GM18870 (cell line): ENCODE measurements at regions not wholly inside any gene's neighbourhood (a gene's known extent, or its start where the extent isn't known, plus 50 kb on each side); places are given as distances from the start of the nearest gene placed in this dataset.

ENCODE experiments used
- ATAC-seq: cut with Tn5 transposase; IDR thresholded peaks from one replicate; pipeline ENCODE4 v1.9.1; 2021; ENCODE audit warnings: moderate library complexity; ENCODE audit not compliant: unreplicated experiment

DNA sequence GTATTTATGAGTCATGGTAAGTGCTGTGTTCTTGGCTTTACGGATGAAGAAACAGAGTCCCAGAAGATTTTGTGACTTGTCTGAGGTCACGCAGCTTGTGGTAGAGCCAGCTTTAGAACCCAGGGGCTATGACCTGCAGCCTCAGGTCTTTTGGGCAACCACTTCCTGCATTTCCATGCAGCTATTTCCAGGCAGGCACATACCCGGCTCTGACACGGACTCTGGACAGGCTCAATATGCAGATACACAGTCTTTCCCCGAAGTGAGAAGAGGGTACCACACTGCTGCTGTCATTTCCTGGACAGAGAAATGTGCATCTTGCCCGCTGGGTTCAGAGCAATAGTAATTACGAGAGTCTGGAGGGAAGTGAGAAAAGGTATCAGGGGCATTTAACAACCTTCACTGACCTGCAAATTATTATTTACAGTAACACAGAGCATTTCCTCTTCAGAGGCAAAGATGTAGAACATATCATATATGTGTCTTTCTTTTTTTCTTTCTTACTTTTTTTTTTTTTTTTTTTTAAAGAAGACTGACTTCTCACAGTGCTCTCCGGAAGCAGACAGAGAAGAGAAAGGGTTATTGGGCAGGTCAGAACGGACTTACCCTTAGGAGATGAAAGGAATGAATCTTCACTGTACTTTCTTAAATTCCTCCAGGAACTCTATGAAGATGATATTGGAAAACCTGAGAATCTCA is 185.1 kb downstream of the CLIC5 start:
- peak; percentile 95 for ATAC-seq

DNA sequence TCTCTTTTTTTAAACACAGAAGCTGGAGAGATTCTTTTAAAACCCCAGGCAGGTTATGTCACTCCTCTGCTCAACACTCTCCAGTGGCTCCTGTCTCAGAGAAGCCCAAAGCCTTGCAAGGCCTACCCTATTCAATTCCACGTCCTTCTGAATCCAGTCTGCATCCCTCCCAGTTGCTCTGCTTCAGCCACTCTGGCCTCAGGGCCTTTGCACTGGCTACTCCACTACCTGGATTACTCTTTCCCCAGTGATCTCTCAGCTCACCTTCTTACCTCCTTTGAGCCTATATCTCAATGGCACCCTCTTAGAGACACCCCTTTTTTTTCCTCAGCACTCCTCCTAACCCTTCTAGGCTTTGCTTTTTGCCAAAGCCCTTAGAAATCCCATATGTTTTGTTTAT is 185.8 kb downstream of the CLIC5 start:
- ATAC-seq = no peak

DNA sequence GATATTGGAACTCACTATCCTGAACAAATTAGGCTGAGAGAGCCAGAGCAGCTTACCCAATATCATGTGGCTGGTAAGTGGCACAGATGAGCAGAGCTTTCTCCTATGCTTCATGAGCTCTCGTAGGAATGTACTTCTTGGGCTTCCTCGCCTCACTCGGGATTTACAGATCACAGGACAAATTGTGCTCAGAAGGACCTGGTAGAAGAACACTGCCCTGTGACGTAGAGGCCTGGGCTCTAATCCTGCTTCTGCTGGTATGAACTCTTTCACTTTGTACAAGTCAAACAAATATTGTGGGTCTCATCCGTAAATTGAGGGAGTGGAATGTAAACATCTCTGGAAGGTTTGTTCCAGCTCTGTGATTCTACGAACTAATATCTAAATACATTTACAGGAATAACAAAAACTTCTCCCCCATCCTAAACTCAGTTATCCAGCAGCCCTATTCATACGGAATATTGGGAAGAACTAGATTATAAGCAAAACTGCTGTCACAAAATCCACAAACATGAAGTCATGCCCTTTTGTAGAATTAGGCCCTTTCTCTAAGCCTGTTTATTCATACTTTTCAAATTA is 187.6 kb downstream of the CLIC5 start:
- ATAC-seq = no peak

DNA sequence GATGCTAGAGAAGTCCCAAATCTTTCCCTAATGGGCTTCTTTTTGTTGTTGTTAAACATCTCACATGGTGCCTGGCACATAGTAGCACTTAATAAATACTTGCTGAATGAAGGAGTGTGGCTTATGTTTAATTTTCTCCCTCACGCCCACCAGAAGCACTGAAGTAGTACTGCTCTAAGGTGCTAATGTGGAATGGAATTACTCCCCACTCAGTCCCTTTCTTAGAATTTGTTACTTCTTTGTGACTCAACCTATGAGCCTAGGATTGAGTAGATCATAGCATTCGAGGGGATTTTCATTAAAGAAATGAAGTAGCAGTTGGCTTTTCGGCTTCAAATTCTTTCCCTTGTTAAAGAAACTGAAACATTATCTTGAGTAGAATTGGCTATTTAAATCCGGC is 192.8 kb downstream of the CLIC5 start:
- no peak for ATAC-seq

DNA sequence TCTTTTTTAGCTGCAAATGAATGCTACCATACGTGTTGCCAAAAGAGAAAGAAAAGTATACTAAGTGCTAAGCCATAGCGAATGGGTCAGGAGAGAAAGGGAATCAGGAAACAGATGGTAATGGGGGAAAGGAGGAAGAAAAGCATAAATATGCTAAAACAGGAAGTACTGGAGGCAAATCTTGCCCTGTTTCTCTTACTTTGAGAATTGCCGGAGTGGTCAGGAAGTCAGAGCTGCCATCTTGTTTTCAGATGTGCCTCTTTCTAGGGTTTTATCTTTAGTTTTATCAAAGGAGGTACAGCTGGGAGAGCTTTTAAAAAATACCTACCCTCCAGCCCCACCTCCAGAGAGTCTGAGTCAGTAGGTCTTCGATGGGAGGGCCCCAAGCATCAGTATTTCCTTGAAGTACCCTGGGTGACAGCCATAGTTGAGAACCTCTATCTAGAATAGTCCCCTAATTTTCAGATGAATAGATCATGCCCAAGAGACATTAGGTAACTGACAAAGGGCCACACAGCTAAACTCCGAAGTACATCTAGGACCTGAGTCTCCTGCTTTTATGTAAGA is 193.3 kb downstream of the CLIC5 start:
- no peak for ATAC-seq

DNA sequence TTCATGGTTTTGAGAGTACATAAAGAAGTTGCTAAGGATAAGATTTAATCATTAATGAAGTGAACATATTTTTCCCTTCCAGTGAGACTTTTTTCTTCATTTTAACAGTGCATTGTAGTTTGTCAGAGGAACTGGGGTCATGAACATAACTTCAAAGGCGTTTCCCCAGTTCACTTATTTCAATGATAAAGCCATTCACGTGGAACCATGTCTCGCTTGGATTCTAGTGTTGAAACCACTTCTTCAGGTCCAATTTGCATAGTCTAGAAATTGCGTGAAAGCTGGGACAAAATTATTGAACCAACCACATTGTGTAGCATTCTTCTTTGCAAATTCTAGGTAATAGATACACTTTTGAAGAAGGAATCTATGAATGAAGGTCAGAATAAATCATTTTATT is 197.0 kb downstream of the CLIC5 start:
- ATAC-seq = no peak

DNA sequence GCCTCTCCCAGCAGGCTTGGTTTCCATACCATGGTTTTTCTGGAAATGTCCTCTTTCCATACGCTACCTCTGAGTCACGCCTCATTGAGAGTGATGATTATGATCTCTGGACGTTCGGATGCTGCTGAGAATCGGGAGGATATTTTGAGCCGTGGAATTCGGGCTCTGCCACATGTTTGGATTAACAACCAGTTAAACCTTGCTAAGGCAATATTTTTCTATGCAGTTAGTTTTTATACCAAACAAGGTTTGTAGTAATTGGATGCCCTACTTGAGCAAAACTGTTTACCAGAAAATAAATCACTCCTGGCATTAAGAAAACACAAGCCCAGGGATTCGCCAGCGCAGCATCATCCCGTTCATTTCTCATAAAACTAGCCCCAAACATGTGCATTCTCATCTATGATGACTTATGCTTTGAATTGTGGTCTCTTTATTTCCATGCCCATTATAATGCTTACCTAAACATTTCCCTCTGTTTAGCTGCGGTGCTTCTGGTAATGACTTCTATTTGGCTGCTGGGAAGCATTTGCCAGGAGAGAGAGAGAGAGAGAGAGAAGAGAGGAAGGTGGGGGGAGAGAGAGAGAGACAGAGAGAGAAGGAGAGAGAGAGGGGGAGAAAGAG is 198.9 kb downstream of the CLIC5 start:
- no peak for ATAC-seq

DNA sequence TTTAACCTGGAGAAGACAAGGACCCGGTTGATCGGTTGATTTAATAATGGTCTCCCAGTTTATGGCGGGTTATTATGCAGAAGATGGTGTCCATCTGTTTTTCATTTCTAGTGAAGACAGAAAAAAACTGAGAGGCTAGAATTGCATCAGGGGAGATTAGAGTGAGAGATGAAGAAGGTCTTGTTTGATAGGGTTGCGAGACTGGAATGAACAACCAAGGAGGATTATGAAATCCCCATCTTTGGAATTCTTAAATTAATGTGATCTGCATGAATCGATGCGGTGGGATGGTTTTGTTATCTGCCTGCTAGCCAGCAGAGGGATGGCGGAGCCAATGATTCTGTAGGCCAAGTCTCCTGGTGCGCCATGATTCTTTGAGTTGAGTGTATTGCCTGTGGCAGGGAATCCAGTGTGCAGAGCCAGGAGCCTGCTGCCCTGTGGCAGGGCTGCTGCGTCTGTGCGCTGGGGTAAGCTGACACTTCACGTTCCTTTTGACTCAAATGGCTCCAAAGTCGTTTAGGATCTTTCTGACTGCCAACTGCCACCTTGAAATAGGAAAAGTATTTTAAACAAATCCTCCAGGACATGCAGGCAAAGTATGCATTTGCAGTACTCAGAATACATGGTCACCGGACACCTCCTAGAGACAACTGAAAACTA is 200.1 kb downstream of the CLIC5 start:
- no peak for ATAC-seq

DNA sequence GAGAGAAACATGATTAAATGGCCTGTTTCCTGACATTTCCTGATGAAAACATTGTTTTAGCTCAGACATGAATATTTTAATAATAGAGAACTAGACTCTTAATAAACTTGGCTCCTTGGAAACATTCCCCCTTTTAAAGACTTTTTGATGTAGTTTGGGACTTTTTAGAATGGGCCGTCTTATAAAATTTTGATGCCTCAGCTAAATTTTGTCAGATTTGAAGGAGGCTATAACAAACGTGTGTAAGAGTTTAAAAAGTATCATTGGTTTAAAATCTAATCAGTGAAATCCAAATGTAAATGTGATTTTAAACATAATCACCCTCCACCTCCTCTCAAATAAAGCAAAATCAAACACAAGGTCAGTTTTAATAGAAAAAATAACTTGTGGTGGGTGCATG is 200.9 kb downstream of the CLIC5 start:
- no peak for ATAC-seq

DNA sequence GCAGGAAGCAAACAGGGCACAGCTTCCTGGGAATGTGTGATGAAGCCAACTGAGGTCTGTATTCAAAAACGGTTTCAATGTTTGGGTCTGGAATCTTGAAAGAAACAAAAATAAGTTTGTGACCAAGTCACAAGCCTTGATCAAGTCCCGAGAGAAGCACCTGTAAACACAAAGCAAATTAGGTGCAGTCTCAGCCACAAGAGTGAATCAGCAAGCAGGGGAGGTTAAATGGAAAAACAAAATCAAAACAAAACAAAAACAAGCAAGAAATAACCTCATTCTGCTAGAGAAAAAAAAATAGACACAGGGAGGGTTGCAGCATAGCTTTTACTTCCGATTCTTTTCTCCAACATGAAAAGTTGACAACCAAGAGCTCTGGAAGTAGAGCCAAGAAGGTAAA is 201.7 kb downstream of the CLIC5 start:
- no peak for ATAC-seq

DNA sequence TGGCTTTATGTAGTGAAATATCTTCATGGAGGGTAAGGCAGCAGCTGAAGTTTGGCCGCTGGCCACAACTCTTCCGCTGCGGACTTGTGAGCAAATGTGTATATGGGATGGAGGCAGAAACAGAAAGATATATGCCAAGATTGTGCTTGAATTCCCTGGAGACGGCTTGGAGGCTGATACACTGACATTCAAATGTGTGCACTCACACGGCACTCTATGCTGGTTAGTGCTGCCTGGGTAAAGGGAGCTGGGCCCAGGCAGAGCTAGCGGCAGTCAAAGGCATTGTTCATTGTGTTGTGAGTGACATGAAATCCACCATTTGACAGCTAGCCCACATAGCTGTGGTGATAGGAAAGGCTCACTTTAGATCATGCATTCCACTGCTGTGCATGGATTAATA is 202.7 kb downstream of the CLIC5 start:
- no peak for ATAC-seq

DNA sequence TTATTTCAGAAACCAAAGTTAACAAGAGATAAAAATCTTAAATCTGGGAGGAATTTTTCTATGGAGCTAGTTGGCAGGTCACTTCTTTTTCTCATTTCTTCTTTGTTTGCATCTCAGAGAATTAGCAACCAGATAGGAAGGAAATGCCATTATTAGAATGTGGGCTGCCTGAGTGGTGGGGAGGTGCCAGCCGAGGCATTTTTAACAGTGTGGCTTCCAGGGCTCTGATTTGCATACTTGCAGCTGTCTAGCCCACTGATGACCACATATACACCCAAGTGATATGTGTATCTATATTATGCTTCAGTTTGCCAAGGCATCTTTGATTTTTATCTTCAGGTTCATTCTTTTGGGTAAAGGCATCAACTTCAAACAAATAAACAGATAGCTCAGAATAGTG is 206.7 kb downstream of the CLIC5 start:
- ATAC-seq = no peak

DNA sequence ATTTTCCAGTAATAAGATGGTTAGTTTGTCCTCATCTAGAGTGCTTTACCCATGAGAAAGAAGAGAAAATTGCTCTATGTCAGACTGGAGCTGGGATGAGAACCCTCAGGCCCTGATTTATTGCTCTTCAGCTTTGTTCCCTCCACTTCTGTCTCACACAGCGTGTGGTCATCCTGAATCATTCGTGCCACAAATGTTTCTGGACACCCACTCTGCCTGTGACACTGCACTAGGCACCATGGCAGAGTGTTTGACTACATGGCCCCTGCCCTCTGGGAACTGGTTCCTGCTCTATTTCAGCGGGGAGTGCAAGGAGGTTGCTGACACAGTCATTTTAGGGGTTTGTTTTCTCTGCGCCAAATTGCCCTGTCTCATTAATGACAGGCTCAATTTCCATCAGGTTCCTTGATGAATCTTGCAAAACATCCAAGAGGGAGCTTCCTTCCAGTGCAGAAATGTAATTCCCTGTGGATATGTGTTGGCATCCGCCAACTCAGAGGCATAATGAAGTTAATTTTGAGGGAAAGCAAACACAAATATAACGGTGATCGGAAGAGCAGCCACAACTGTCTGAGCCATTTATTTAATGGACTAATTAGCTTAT is 207.5 kb downstream of the CLIC5 start:
- no peak for ATAC-seq

DNA sequence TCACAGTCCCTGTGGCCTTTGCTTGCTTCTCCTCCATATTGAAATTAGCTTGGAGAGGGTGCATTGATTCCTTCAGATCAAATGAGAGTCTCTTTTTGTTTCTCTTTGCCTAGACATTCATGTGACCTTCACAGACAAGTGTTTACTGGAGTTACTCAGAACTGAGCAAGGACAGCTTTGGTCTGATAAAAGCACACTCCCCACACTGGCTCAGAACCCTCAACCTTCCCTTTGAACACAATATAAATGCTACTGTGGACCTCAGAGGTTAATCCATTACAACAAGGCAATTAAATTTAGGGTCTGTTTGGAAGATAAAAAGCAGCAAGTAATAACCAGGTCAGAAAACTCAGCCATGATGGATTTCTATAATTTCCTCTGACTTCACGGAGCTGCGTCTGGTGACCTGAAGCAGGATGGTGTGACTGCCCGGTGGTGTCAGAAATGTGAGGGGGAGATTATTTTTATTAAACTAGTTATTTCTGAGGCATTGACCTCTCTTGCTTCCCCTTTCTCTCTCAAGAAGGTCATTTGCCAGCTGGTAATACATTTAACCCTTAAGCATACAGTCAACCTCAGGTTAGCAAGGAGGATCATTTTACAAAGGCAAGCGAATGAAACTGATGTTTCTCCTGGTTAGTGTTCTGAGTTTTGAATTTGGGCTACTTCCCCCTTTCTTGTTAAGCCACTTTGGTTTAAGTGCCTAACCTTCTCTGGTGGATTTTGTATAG is 208.2 kb downstream of the CLIC5 start:
- no peak for ATAC-seq

DNA sequence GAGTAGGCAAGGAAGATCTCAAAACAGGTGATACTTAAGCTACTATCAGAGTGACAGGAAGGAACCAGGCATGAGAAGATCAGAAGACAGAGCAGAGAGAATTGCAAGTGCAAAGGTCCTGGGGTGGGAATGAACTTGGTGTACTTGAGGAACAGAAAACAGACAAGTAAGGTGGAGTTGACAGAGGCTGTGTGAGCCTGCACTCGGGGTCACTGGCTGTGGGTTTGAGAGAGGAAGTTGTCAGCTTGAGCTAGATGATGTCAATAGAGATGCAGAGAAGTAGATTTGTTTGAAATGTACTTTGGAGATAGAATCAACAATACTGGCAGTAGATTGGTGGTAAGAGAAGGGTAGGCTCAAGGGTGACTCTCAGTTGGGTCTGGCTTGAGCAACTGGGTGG is 209.5 kb downstream of the CLIC5 start:
- no peak for ATAC-seq

DNA sequence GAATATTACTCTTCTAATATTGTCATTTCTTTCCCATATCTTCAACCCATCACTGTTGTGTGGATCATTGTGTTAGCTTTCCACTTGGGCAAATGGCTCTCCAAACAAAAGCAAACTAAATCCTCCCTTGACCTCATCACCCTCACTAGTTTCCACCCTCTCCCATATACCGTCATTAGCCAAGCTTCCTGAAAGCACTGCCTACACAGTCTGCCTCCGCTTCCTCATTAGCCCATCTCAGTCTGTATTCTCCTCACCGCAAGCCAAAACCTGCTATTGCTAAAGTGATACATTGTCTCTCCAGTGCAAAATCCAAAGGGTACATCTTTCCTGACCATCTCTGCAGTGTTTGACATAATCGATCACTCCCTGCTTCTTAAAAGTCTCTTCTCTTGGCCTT is 212.6 kb downstream of the CLIC5 start:
- ATAC-seq = no peak

DNA sequence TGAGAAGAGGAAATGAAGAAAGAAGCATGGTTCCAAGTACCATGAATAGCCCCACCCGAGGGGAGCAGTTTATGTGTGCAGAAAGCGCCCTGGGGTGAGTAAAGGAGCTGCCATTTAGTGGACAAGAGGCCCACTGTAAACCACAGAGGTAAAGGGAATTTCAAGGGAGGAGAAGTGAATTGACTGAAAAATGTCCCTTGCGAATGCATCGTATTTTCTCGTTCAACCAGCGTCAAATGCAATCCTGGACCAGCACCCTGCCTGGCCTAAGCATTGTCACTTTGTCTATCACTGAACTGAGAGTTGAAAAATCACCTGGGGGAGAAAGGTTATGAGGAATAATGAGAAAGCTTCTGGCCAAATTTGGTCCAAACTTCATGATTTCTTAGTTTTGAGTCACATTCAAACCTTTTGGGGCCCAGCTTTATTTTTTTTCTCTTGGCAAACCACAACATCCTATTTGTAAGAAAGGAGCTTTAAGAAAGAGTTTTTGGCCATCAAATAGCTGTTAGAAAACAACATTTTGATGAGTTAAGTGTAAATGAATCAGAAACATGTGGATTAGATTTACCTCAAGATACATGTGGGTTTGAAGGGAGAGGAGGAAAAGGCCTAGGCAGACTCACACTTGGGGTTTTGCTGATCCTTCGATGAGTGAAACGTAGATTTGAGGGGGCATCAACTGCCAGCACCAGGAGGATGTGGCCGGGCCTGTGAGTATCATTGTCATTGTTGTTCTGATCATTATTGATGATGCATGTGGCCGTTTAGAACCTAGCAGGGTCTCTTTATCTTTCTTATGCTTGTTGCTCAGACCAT is 214.0 kb downstream of the CLIC5 start:
- no peak for ATAC-seq

DNA sequence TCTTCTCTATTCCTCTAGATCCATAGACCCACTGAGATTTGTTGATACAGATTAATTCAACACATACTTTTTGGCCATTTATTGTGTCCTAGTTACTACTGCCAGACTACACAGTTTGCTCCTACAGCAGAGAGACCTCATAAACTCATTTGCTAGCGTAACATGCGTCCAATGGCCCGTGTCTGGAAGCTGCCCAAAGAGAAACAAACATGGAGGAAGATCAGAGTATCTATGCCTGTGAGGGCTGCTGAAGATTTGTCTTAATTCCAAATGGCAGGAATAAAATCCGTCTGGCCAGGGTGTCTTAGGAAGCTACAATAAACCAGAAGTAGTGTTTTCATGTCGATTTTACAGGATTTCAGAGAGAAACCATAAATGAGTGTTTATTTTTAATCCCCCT is 214.7 kb downstream of the CLIC5 start:
- no peak for ATAC-seq

DNA sequence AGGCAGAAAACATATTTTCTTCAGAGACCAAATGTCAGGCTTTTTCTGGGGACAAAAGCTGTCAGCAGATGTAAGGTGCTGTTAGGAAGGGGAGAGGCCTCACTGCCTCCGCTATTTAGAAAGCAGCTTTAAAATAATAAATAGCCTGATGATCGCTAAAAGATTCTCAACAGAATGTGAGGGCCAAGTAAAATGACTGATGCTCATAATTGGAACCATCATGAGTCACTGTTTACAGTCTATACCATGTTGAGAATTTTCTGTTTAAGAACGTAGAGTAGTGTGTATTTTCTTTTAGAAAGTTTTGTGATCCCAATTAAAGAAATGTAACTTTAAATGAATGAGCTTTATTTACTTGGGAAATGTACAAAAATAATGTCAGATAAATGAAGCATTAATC is 220.0 kb downstream of the CLIC5 start:
- ATAC-seq = no peak

DNA sequence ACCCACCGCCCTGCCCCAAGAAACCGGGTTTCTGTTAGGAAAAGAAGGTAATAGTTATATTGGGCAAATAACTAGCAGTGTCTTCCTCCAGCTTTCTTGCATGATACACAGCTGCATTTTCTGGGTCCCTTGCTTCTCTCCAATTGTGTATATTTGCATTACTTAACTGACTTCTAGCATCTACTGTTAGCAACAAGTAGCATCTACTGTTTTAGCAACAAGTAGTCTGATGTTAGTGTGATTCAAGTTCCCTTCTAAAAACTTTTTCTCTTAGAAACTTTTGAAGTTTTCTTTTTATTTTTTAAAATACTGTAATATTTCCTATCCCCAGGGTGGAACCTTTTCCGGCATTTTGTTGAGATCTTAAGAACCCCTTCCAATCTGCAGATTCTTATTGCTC is 221.2 kb downstream of the CLIC5 start:
- no peak for ATAC-seq
